OCI-LY3 (cell line): ENCODE measurements at regions not wholly inside any gene's neighbourhood (a gene's known extent, or its start where the extent isn't known, plus 50 kb on each side); places are given as distances from the start of the nearest gene placed in this dataset.

Experiments
- CTCF ChIP-seq: fragments of 200-600, 300-600 bp; sonication (generic); IDR thresholded peaks from 2 replicates; pipeline ENCODE4 v1.5.1; 2014; ENCODE audit warnings: antibody characterized with exemption, low read length, low read depth
- EZH2phosphoT487 ChIP-seq: fragments of 200-600 bp; shearing (Covaris generic); IDR thresholded peaks from 2 replicates; pipeline ENCODE4 v1.6.1; 2018; ENCODE audit warnings: antibody characterized with exemption, mixed run types, low read depth

GRCh38 chr2:175576270-175576669, 394.8 kb upstream of the ATP5MC3 start:
- no peak for TF ChIP-seq CTCF
- TF ChIP-seq EZH2phosphoT487, result no peak
